GM18498 (cell line): ENCODE measurements at regions not wholly inside any gene's neighbourhood (a gene's known extent, or its start where the extent isn't known, plus 50 kb on each side); places are given as distances from the start of the nearest gene placed in this dataset.
"Not testable (repeated sequence)": the region's sequence is repeated elsewhere in the genome, so short reads cannot be mapped to it uniquely, and the experiment has no call there.

Experiments used
- ATAC-seq: cut with Tn5 transposase; IDR thresholded peaks from one replicate; pipeline ENCODE4 v1.9.1; 2021; ENCODE audit warnings: mild to moderate bottlenecking, moderate library complexity; ENCODE audit not compliant: unreplicated experiment

- no peak for ATAC-seq
These were observed 137.3 kb downstream of the HTR1B start for GRCh38 chr6:77326029-77326428.

GRCh38 chr6:77324866-77325265 is 138.4 kb downstream of the HTR1B start:
- no peak for ATAC-seq

GRCh38 chr6:77322604-77323003 is 140.7 kb downstream of the HTR1B start:
- no peak for ATAC-seq

GRCh38 chr6:77318256-77318655 is 145.0 kb downstream of the HTR1B start:
- ATAC-seq, result no peak

- no peak for ATAC-seq
These were observed 149.7 kb downstream of the HTR1B start for GRCh38 chr6:77313595-77313994.

- no peak for ATAC-seq
These were observed 163.4 kb downstream of the HTR1B start for GRCh38 chr6:77299931-77300330.

GRCh38 chr6:77298283-77298682 is 165.0 kb downstream of the HTR1B start:
- no peak for ATAC-seq

GRCh38 chr6:77292564-77293546 is 170.4 kb downstream of the HTR1B start:
- no peak for ATAC-seq

GRCh38 chr6:77290798-77291197 is 172.5 kb downstream of the HTR1B start:
- no peak for ATAC-seq

GRCh38 chr6:77286541-77286940 is 176.8 kb downstream of the HTR1B start:
- ATAC-seq, result no peak

GRCh38 chr6:77273929-77274328 is 189.4 kb downstream of the HTR1B start:
- ATAC-seq, result no peak

GRCh38 chr6:77264970-77265369 is 198.3 kb downstream of the HTR1B start:
- ATAC-seq, result no peak

GRCh38 chr6:77263003-77263402 is 200.3 kb downstream of the HTR1B start:
- no peak for ATAC-seq

GRCh38 chr6:77251801-77252200 is 211.5 kb downstream of the HTR1B start:
- ATAC-seq, result not testable (repeated sequence)

GRCh38 chr6:77249560-77249959 is 213.7 kb downstream of the HTR1B start:
- ATAC-seq, result no peak

GRCh38 chr6:77245026-77245425 is 218.3 kb downstream of the HTR1B start:
- ATAC-seq, result no peak

GRCh38 chr6:77231438-77232305 is 231.6 kb downstream of the HTR1B start:
- no peak for ATAC-seq

- no peak for ATAC-seq
These were observed 235.0 kb downstream of the HTR1B start for GRCh38 chr6:77228279-77228678.

- ATAC-seq, result no peak
These were observed 245.4 kb downstream of the HTR1B start for GRCh38 chr6:77217896-77218295.

- no peak for ATAC-seq
These were observed 257.4 kb downstream of the HTR1B start for GRCh38 chr6:77205936-77206335.

GRCh38 chr6:77204555-77204954 is 258.7 kb downstream of the HTR1B start:
- no peak for ATAC-seq

GRCh38 chr6:77183447-77183846 is 279.8 kb downstream of the HTR1B start:
- no peak for ATAC-seq
